SH-SY5Y (cell line): ENCODE measurements at regions not wholly inside any gene's neighbourhood (a gene's known extent, or its start where the extent isn't known, plus 50 kb on each side); places are given as distances from the start of the nearest gene placed in this dataset.

ENCODE experiments used
- GATA2 ChIP-seq: IDR thresholded peaks from 2 replicates; pipeline ENCODE4 v1.6.1; 2011; ENCODE audit warnings: mild to moderate bottlenecking, low read depth, low read length
- GATA3 ChIP-seq: IDR thresholded peaks from 2 replicates; pipeline ENCODE4 v1.6.1; 2011; ENCODE audit warnings: low read depth, mild to moderate bottlenecking, low read length, moderate library complexity

DNA sequence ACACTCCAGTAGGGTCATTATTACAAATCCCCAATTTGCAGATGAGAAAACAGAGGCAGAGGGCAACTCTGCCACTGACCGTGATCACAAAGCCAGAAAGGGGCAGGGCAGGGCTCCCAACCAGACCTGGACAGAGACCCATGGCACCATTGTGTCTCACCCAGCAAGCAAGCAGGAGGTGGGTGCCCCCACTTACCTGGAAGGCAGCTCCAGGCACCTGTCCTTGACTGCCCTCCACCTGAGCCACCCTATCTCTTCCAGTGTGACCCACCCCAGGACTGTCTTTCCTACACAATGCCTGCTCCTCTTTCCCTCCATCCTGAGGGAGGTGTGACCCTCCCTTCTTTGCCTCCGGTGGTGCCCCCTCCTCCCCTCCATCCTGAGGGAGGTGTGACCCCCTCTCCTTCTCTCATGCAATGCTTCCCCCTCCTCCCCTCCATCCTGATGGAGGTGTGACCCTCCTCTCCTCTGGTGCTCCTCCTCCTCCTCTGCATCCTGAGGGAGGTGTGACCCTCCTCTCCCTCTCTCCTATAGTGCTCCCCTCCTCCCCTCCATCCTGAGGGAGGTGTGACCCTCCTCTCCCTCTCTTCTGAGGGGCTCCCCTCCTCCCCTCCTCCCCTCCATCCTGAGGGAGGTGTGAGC is 198.0 kb downstream of the MED10 start:
- TF ChIP-seq GATA2 (no peak), GATA3 (no peak)
